IMR-90 (cell line): ENCODE measurements at regions not wholly inside any gene's neighbourhood (a gene's known extent, or its start where the extent isn't known, plus 50 kb on each side); places are given as distances from the start of the nearest gene placed in this dataset.

Experiments used
- ATAC-seq: fragments of 200-7000 bp; cut with Tn5 transposase; 2 replicates; pipeline ENCODE4 v1.9.1; 2020; ENCODE audit warnings: low read depth, mild to moderate bottlenecking, moderate library complexity
- BruUV-seq: library from RNA; stranded (reverse); fragments of 400-500 nt; replicated peaks from 2 replicates; lab custom pipeline; 2021; lab: Mats Ljungman, UMichigan
- CTCF ChIA-PET: fragments of 300-600 bp; formaldehyde crosslinking; extraction: SDS; loops from one replicate; lab custom pipeline; 2021; ENCODE audit warnings: antibody characterized with exemption; lab: Yijun Ruan, JAX
- POLR2A ChIA-PET: fragments of 300-600 bp; sonication (Branson Sonifier 250); formaldehyde crosslinking; loops from one replicate; lab custom pipeline; 2022; ENCODE audit warnings: antibody characterized with exemption; ENCODE audit not compliant: unreplicated experiment; lab: Charles Lee
- DNase-seq: peaks from one replicate; pipeline ENCODE4 v3.0.0; 2013
- H2AFZ ChIP-seq: replicated peaks from 2 replicates; pipeline ENCODE3; 2013; ENCODE audit warnings: low read length, mild to moderate bottlenecking; ENCODE audit not compliant: poor library complexity
- H2AK5ac ChIP-seq: 2 replicates; pipeline ENCODE4 v1.6.1; 2013; ENCODE audit warnings: low read depth, low read length, inconsistent platforms
- H2AK9ac ChIP-seq: replicated peaks from 2 replicates; pipeline ENCODE3; 2013; ENCODE audit warnings: mild to moderate bottlenecking, low read depth, low read length, moderate library complexity; ENCODE audit not compliant: poor library complexity
- H2BK120ac ChIP-seq: 2 replicates; pipeline ENCODE4 v1.6.1; 2013; ENCODE audit warnings: low read depth, low read length, inconsistent platforms
- H2BK15ac ChIP-seq: 3 replicates; pipeline ENCODE4 v1.6.1; 2013; ENCODE audit warnings: low read depth, low read length, inconsistent platforms
- H2BK20ac ChIP-seq: 2 replicates; pipeline ENCODE4 v1.6.1; 2013; ENCODE audit warnings: low read depth, mild to moderate bottlenecking, inconsistent platforms, low read length, moderate library complexity
- H2BK5ac ChIP-seq: 2 replicates; pipeline ENCODE4 v1.6.1; 2013; ENCODE audit warnings: mild to moderate bottlenecking, low read depth, low read length, inconsistent platforms; ENCODE audit not compliant: poor library complexity, severe bottlenecking
- H3K14ac ChIP-seq: replicated peaks from 2 replicates; pipeline ENCODE4 v1.6.1; 2013; ENCODE audit warnings: low read depth, low read length, inconsistent platforms
- H3K18ac ChIP-seq: 2 replicates; pipeline ENCODE4 v1.6.1; 2013; ENCODE audit warnings: low read depth, low read length, control low read depth
- H3K23ac ChIP-seq: 2 replicates; pipeline ENCODE4 v1.6.1; 2013; ENCODE audit warnings: low read depth, low read length, inconsistent platforms
- H3K27ac ChIP-seq: 2 replicates; pipeline ENCODE4 v1.5.1; 2013; ENCODE audit warnings: mild to moderate bottlenecking, control low read depth, low read length; ENCODE audit not compliant: insufficient read depth
- H3K27me3 ChIP-seq: 2 replicates; pipeline ENCODE4 v1.6.1; 2013; ENCODE audit warnings: low read length; ENCODE audit not compliant: control insufficient read depth, insufficient read depth
- H3K36me3 ChIP-seq: 2 replicates; pipeline ENCODE4 v1.6.1; 2013; ENCODE audit warnings: low read length, mixed read lengths; ENCODE audit not compliant: control insufficient read depth, insufficient read depth
- H3K4ac ChIP-seq: 2 replicates; pipeline ENCODE4 v1.6.1; 2013; ENCODE audit warnings: low read depth, low read length, inconsistent platforms
- H3K4me1 ChIP-seq: 2 replicates; pipeline ENCODE4 v1.6.1; 2013; ENCODE audit warnings: low read length, mixed read lengths; ENCODE audit not compliant: control insufficient read depth, insufficient read depth
- H3K4me2 ChIP-seq: 2 replicates; pipeline ENCODE4 v1.6.1; 2013; ENCODE audit warnings: low read depth, mild to moderate bottlenecking, control low read depth, low read length, moderate library complexity
- H3K4me3 ChIP-seq: 2 replicates; pipeline ENCODE4 v1.5.1; 2013; ENCODE audit warnings: low read depth, mild to moderate bottlenecking, control low read depth, low read length, moderate library complexity; ENCODE audit not compliant: insufficient read depth
- H3K56ac ChIP-seq: 2 replicates; pipeline ENCODE4 v1.6.1; 2013; ENCODE audit warnings: low read length, inconsistent platforms; ENCODE audit not compliant: insufficient read depth; ENCODE audit errors: extremely low read depth
- H3K79me1 ChIP-seq, 2 experiments: 2 replicates each; pipeline ENCODE4 v1.6.1; 2013; ENCODE audit warnings: low read length in 2 of 2, inconsistent platforms in 1 of 2, low read depth in 1 of 2
- H3K9ac ChIP-seq: 2 replicates; pipeline ENCODE4 v1.6.1; 2013; ENCODE audit warnings: low read depth, low read length, control low read depth
- H3K9me1 ChIP-seq: 2 replicates; pipeline ENCODE4 v1.6.1; 2013; ENCODE audit warnings: low read length, inconsistent platforms; ENCODE audit not compliant: insufficient read depth
- H3K9me3 ChIP-seq: 2 replicates; pipeline ENCODE4 v1.6.1; 2013; ENCODE audit warnings: low read length; ENCODE audit not compliant: control insufficient read depth, insufficient read depth
- H4K20me1 ChIP-seq: 2 replicates; pipeline ENCODE4 v1.6.1; 2013; ENCODE audit warnings: low read length, inconsistent platforms; ENCODE audit not compliant: insufficient read depth
- H4K5ac ChIP-seq: 2 replicates; pipeline ENCODE4 v1.6.1; 2013; ENCODE audit warnings: mild to moderate bottlenecking, low read depth, low read length, control low read depth
- H4K8ac ChIP-seq, 2 experiments: 2 replicates each; pipeline ENCODE4 v1.6.1; 2013; ENCODE audit warnings: low read depth in 2 of 2, low read length in 2 of 2, control low read depth in 1 of 2, inconsistent platforms in 1 of 2
- H4K91ac ChIP-seq: 2 replicates; pipeline ENCODE4 v1.6.1; 2013; ENCODE audit warnings: low read depth, low read length, inconsistent platforms; ENCODE audit not compliant: insufficient read depth
- BHLHE40 ChIP-seq: fragments of 150-350 bp; IDR thresholded peaks from 2 replicates; pipeline ENCODE4 v1.6.1; 2016; ENCODE audit warnings: mild to moderate bottlenecking, low read depth, low read length
- CEBPB ChIP-seq: IDR thresholded peaks from 2 replicates; pipeline ENCODE4 v1.6.1; 2012; ENCODE audit warnings: low read depth, low read length, improper control_type of control experiment
- MXI1 ChIP-seq: IDR thresholded peaks from 2 replicates; pipeline ENCODE4 v1.6.1; 2012; ENCODE audit warnings: low read depth, mild to moderate bottlenecking, low read length, moderate library complexity, borderline replicate concordance
- NFE2L2 ChIP-seq: fragments of 150-350 bp; IDR thresholded peaks from 2 replicates; pipeline ENCODE4 v1.6.1; 2016; ENCODE audit warnings: low read depth, mild to moderate bottlenecking, low read length
- POLR2A ChIP-seq: IDR thresholded peaks from 2 replicates; pipeline ENCODE4 v1.6.1; 2012; ENCODE audit warnings: mild to moderate bottlenecking, low read depth, low read length
- SMC3 ChIP-seq: fragments of 150-350 bp; IDR thresholded peaks from 2 replicates; pipeline ENCODE4 v1.6.1; 2016; ENCODE audit warnings: low read depth, mild to moderate bottlenecking, antibody characterized with exemption, low read length, moderate library complexity
- USF2 ChIP-seq: fragments of 150-350 bp; IDR thresholded peaks from 2 replicates; pipeline ENCODE4 v1.6.1; 2017; ENCODE audit warnings: mild to moderate bottlenecking, antibody characterized with exemption, low read length, low read depth
- dilution Hi-C: fragments of 300-500 bp; cut with HindIII; formaldehyde crosslinking; loops from one replicate; pipeline ENCODE4 v1.14.3; 2018; ENCODE audit warnings: low sequenced_read_pairs; ENCODE audit not compliant: unreplicated experiment
- in situ Hi-C: fragments of 300-500 bp; cut with MboI; formaldehyde crosslinking; loops from 3 replicates; pipeline ENCODE4 v1.14.3; 2019; ENCODE audit warnings: low sequenced_read_pairs, inconsistent platforms, mixed read lengths
- intact Hi-C: fragments of 100-400 bp; cut with micrococcal nuclease; formaldehyde crosslinking; loops from 2 replicates; pipeline ENCODE4 v1.10.0; 2022
- TF ChIP-seq, protein P1 (sequence below): fragments of 150-350 bp; IDR thresholded peaks from 2 replicates; pipeline ENCODE4 v1.6.1; 2016; ENCODE audit warnings: low read depth, mild to moderate bottlenecking, low read length, moderate library complexity, borderline replicate concordance

- Histone ChIP-seq H2AFZ (no peak overlapping the region), H3K4me2 (no peak overlapping the region), H3K14ac (no peak overlapping the region), H3K4me3 (no peak overlapping the region), H2BK120ac (no peak overlapping the region), H2BK5ac (no peak overlapping the region), H2BK15ac (no peak overlapping the region), H3K18ac (no peak overlapping the region), H3K79me1 (no peaks in the 10 kb centered on the region), H3K56ac (no peak overlapping the region), H3K23ac (no peak overlapping the region), H4K5ac (no peak overlapping the region), H4K20me1 (no peaks in the 10 kb centered on the region), H2BK20ac (no peak overlapping the region), H3K4me1 (peaks cover 4% of the 10 kb centered on the region), H2AK5ac (no peak overlapping the region), H3K9me3 (peaks cover 3% of the 10 kb centered on the region; the same call in 1 of the 2 replicates), H2AK9ac (no peak overlapping the region), H3K27me3 (no peaks in the 10 kb centered on the region), H4K91ac (no peak overlapping the region), H4K8ac (no peak overlapping the region), H3K27ac (no peak overlapping the region), H3K9me1 (no peaks in the 10 kb centered on the region), H3K36me3 (no peaks in the 10 kb centered on the region), H3K4ac (no peak overlapping the region), H3K9ac (no peak overlapping the region)
- ChIA-PET POLR2A (no interaction called here), CTCF (no interaction called here)
- ATAC-seq (no peak), DNase-seq (no peak)
- intact Hi-C loops (no loop called here), dilution Hi-C loops (no loop called here), in situ Hi-C loops (no loop called here)
- BruUV-seq = no TSS peak
- TF ChIP-seq BHLHE40 (no peak), NFE2L2 (no peak), CEBPB (no peak), MXI1 (no peak), USF2 (no peak), SMC3 (no peak), POLR2A (no peak)
- TF ChIP-seq, protein P1, sequence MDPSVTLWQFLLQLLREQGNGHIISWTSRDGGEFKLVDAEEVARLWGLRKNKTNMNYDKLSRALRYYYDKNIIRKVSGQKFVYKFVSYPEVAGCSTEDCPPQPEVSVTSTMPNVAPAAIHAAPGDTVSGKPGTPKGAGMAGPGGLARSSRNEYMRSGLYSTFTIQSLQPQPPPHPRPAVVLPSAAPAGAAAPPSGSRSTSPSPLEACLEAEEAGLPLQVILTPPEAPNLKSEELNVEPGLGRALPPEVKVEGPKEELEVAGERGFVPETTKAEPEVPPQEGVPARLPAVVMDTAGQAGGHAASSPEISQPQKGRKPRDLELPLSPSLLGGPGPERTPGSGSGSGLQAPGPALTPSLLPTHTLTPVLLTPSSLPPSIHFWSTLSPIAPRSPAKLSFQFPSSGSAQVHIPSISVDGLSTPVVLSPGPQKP = no peak
Observed at GRCh38 chr5:144011388-144011787, 159.1 kb downstream of the YIPF5 start.
